ENCODE measurements at regions not wholly inside any gene's neighbourhood (a gene's known extent, or its start where the extent isn't known, plus 50 kb on each side); places are given as distances from the start of the nearest gene placed in this dataset.

GRCh38 chrX:142149919-142150318 lies 55.2 kb downstream of the MAGEC2 start:
- H3K36me3 Mint-ChIP-seq, result peaks cover 3% of the 10 kb centered on the region
- TF ChIP-seq SOX15 (CRISPR knock-in tag; IDR thresholded peaks at IDR 0.05) (no peak), IRF2 (CRISPR knock-in tag; IDR thresholded peaks at IDR 0.05; ENCODE audit: borderline replicate concordance, low read depth) (no peak), ERG (CRISPR knock-in tag; IDR thresholded peaks at IDR 0.05) (no peak), ZNF423 (CRISPR knock-in tag; IDR thresholded peaks at IDR 0.05) (no peak), CTCF (IDR thresholded peaks at IDR 0.05) (no peak), KAT7 (CRISPR knock-in tag; IDR thresholded peaks at IDR 0.05; ENCODE audit: borderline replicate concordance) (no peak), NFE2L1 (CRISPR knock-in tag; IDR thresholded peaks at IDR 0.05) (no peak), OVOL2 (CRISPR knock-in tag; IDR thresholded peaks at IDR 0.05; ENCODE audit: borderline replicate concordance) (no peak), ZMAT4 (CRISPR knock-in tag; IDR thresholded peaks at IDR 0.05) (no peak), ZNF317 (CRISPR knock-in tag; IDR thresholded peaks at IDR 0.05; ENCODE audit: borderline replicate concordance, low read depth) (no peak), ATF1 (CRISPR knock-in tag; IDR thresholded peaks at IDR 0.05) (no peak)
- peaks cover 51% of the 10 kb centered on the region for H3K9me3 Mint-ChIP-seq
- ATAC-seq (no peak), DNase-seq (ENCODE audit: low spot score) (no peak)
- no peaks in the 10 kb centered on the region for H3K27me3 Mint-ChIP-seq (ENCODE audit: low read depth)
- H3K4me1 Mint-ChIP-seq, result no peaks in the 10 kb centered on the region
- CTCF ChIA-PET, result no interaction called here
- POLR2A ChIA-PET, result no interaction called here
- H3K27ac Mint-ChIP-seq, result no peak overlapping the region
- no peak overlapping the region for H3K4me3 Mint-ChIP-seq

- Mint-ChIP-seq H3K27ac (no peak overlapping the region), H3K9me3 (peaks cover 34% of the 10 kb centered on the region), H3K4me1 (no peaks in the 10 kb centered on the region), H3K36me3 (peaks cover 12% of the 10 kb centered on the region), H3K27me3 (ENCODE audit: low read depth) (no peaks in the 10 kb centered on the region), H3K4me3 (no peak overlapping the region)
- ChIA-PET POLR2A (no interaction called here), CTCF (no interaction called here)
- ATAC-seq (no peak), DNase-seq (ENCODE audit: low spot score) (no peak)
- TF ChIP-seq TCF7 (CRISPR knock-in tag; IDR thresholded peaks at IDR 0.05; ENCODE audit: low read depth) (no peak), PRRX2 (CRISPR knock-in tag; IDR thresholded peaks at IDR 0.05) (no peak), GRHL2 (CRISPR knock-in tag; IDR thresholded peaks at IDR 0.05; ENCODE audit: insufficient replicate concordance, severe bottlenecking) (no peak), ETV6 (CRISPR knock-in tag; IDR thresholded peaks at IDR 0.05) (no peak), ZBTB21 (CRISPR knock-in tag; IDR thresholded peaks at IDR 0.05; ENCODE audit: borderline replicate concordance) (no peak), FOXJ3 (CRISPR knock-in tag; IDR thresholded peaks at IDR 0.05; ENCODE audit: borderline replicate concordance) (no peak), MXD4 (CRISPR knock-in tag; IDR thresholded peaks at IDR 0.05; ENCODE audit: borderline replicate concordance) (no peak), SP1 (CRISPR knock-in tag; conservative IDR thresholded peaks at IDR 0.05) (no peak), MAX (CRISPR knock-in tag; IDR thresholded peaks at IDR 0.05) (no peak), ZNF138 (CRISPR knock-in tag; conservative IDR thresholded peaks at IDR 0.05) (no peak), MLX (CRISPR knock-in tag; IDR thresholded peaks at IDR 0.05) (no peak), ERG (CRISPR knock-in tag; IDR thresholded peaks at IDR 0.05) (no peak), IRF2 (CRISPR knock-in tag; IDR thresholded peaks at IDR 0.05; ENCODE audit: borderline replicate concordance, low read depth) (no peak), ZNF121 (CRISPR knock-in tag; IDR thresholded peaks at IDR 0.05) (no peak), ZNF219 (CRISPR knock-in tag; IDR thresholded peaks at IDR 0.05; ENCODE audit: borderline replicate concordance) (no peak), ZBTB43 (CRISPR knock-in tag; IDR thresholded peaks at IDR 0.05) (no peak), USF2 (CRISPR knock-in tag; IDR thresholded peaks at IDR 0.05) (no peak)
These were observed 70.6 kb downstream of the MAGEC2 start for GRCh38 chrX:142134533-142134932.
